H9 (cell line): ENCODE measurements at regions not wholly inside any gene's neighbourhood (a gene's known extent, or its start where the extent isn't known, plus 50 kb on each side); places are given as distances from the start of the nearest gene placed in this dataset.

ENCODE experiments used
- DNase-seq: peaks from one replicate; pipeline ENCODE4 v3.0.0-alpha.2; 2017
- H2AFZ ChIP-seq: one replicate; pipeline ENCODE4 v1.6.1; 2013; ENCODE audit warnings: mild to moderate bottlenecking, low read length, control low read depth, moderate library complexity
- H2AK5ac ChIP-seq: 2 replicates; pipeline ENCODE4 v1.6.1; 2013; ENCODE audit warnings: low read length, control low read depth, mixed read lengths; ENCODE audit not compliant: insufficient read length
- H2BK120ac ChIP-seq: one replicate; pipeline ENCODE4 v1.6.1; 2013; ENCODE audit warnings: low read depth, mild to moderate bottlenecking, low read length, control low read depth, inconsistent platforms; ENCODE audit not compliant: poor library complexity, severe bottlenecking
- H2BK12ac ChIP-seq: 2 replicates; pipeline ENCODE4 v1.6.1; 2013; ENCODE audit warnings: low read length, control low read depth, mixed read lengths, low read depth; ENCODE audit not compliant: insufficient read length
- H2BK15ac ChIP-seq: 2 replicates; pipeline ENCODE4 v1.6.1; 2013; ENCODE audit warnings: low read depth, low read length, control low read depth
- H2BK20ac ChIP-seq: one replicate; pipeline ENCODE4 v1.6.1; 2013; ENCODE audit warnings: low read depth, mild to moderate bottlenecking, low read length, control low read depth, inconsistent platforms; ENCODE audit not compliant: poor library complexity, severe bottlenecking
- H2BK5ac ChIP-seq: 2 replicates; pipeline ENCODE4 v1.6.1; 2013; ENCODE audit warnings: low read length, control low read depth, mixed read lengths; ENCODE audit not compliant: insufficient read length
- H3K14ac ChIP-seq: 2 replicates; pipeline ENCODE4 v1.6.1; 2013; ENCODE audit warnings: low read length, control low read depth; ENCODE audit not compliant: insufficient read depth
- H3K18ac ChIP-seq: 2 replicates; pipeline ENCODE4 v1.6.1; 2013; ENCODE audit warnings: low read depth, mild to moderate bottlenecking, mixed read lengths, low read length, control low read depth; ENCODE audit not compliant: insufficient read length
- H3K23ac ChIP-seq: 2 replicates; pipeline ENCODE4 v1.6.1; 2013; ENCODE audit warnings: low read length, control low read depth, mixed read lengths, low read depth; ENCODE audit not compliant: insufficient read length
- H3K23me2 ChIP-seq: 2 replicates; pipeline ENCODE4 v1.6.1; 2013; ENCODE audit warnings: low read depth, mild to moderate bottlenecking, mixed read lengths, low read length, control low read depth; ENCODE audit not compliant: insufficient read length, poor library complexity, severe bottlenecking
- H3K27ac ChIP-seq: 2 replicates; pipeline ENCODE4 v1.5.1; 2013; ENCODE audit warnings: low read length, control low read depth, mixed read lengths, low read depth; ENCODE audit not compliant: insufficient read length
- H3K27me3 ChIP-seq: 2 replicates; pipeline ENCODE4 v1.6.1; 2013; ENCODE audit warnings: low read length, control low read depth, inconsistent platforms; ENCODE audit not compliant: insufficient read depth
- H3K4ac ChIP-seq: 2 replicates; pipeline ENCODE4 v1.6.1; 2013; ENCODE audit warnings: low read depth, mild to moderate bottlenecking, control low read depth, inconsistent platforms, low read length, moderate library complexity
- H3K4me1 ChIP-seq: 2 replicates; pipeline ENCODE4 v1.6.1; 2013; ENCODE audit warnings: low read length, control low read depth, inconsistent platforms; ENCODE audit not compliant: insufficient read depth
- H3K4me2 ChIP-seq: 2 replicates; pipeline ENCODE4 v1.6.1; 2013; ENCODE audit warnings: low read length, control low read depth, mixed read lengths; ENCODE audit not compliant: insufficient read length, insufficient read depth
- H3K56ac ChIP-seq: 2 replicates; pipeline ENCODE4 v1.6.1; 2013; ENCODE audit warnings: low read depth, mild to moderate bottlenecking, mixed read lengths, low read length, control low read depth; ENCODE audit not compliant: insufficient read length
- H3K79me1 ChIP-seq: 2 replicates; pipeline ENCODE4 v1.6.1; 2013; ENCODE audit warnings: low read depth, mild to moderate bottlenecking, moderate library complexity, low read length, control low read depth, inconsistent platforms; ENCODE audit not compliant: insufficient read depth, poor library complexity, severe bottlenecking
- H3K79me2 ChIP-seq: 2 replicates; pipeline ENCODE4 v1.6.1; 2013; ENCODE audit warnings: low read length, control low read depth, inconsistent platforms; ENCODE audit not compliant: insufficient read depth
- H3K9ac ChIP-seq: 2 replicates; pipeline ENCODE4 v1.6.1; 2013; ENCODE audit warnings: low read length, control low read depth, mixed read lengths; ENCODE audit not compliant: insufficient read length; ENCODE audit errors: extremely low read depth
- H3K9me3 ChIP-seq: one replicate; pipeline ENCODE4 v1.6.1; 2013; ENCODE audit warnings: low read depth, low read length, inconsistent platforms; ENCODE audit not compliant: control insufficient read depth
- H3T11ph ChIP-seq: one replicate; pipeline ENCODE4 v1.6.1; 2013; ENCODE audit warnings: mild to moderate bottlenecking, low read length, control low read depth, inconsistent platforms
- H4K20me1 ChIP-seq: one replicate; pipeline ENCODE4 v1.6.1; 2013; ENCODE audit not compliant: control insufficient read depth, insufficient read length, insufficient read depth
- H4K5ac ChIP-seq: 2 replicates; pipeline ENCODE4 v1.6.1; 2013; ENCODE audit warnings: low read depth, mild to moderate bottlenecking, mixed read lengths, low read length, control low read depth; ENCODE audit not compliant: insufficient read length
- H4K8ac ChIP-seq: replicated peaks from 2 replicates; pipeline ENCODE4 v1.6.1; 2013; ENCODE audit warnings: low read length, control low read depth, mixed read lengths, low read depth; ENCODE audit not compliant: insufficient read length
- H4K91ac ChIP-seq: 2 replicates; pipeline ENCODE4 v1.6.1; 2013; ENCODE audit warnings: low read depth, mild to moderate bottlenecking, moderate library complexity, mixed read lengths, low read length, control low read depth; ENCODE audit not compliant: insufficient read length
- H3K27ac Mint-ChIP-seq, 3 experiments: 2 replicates in 2 of 3; 3 replicates in 1 of 3; pipeline ENCODE4 v1.8.0; 2020 to 2021; ENCODE audit warnings: mixed read lengths in 3 of 3, mild to moderate bottlenecking in 1 of 3, moderate library complexity in 1 of 3
- H3K27me3 Mint-ChIP-seq: 2 replicates; pipeline ENCODE4 v1.8.0; 2021; ENCODE audit warnings: low read depth, mild to moderate bottlenecking, moderate library complexity, mixed read lengths
- H3K36me3 Mint-ChIP-seq, 3 experiments: 2 replicates in 2 of 3; 3 replicates in 1 of 3; pipeline ENCODE4 v1.8.0; 2020 to 2021; ENCODE audit warnings: low read depth in 3 of 3, mixed read lengths in 3 of 3; ENCODE audit not compliant: insufficient read depth in 1 of 3
- H3K4me1 Mint-ChIP-seq, 2 experiments: 2 replicates each; pipeline ENCODE4 v1.8.0; 2020; ENCODE audit warnings: mixed read lengths in 2 of 2
- H3K4me3 Mint-ChIP-seq, 2 experiments: 2 replicates in 1 of 2; 3 replicates in 1 of 2; pipeline ENCODE4 v1.8.0; 2020 to 2021; ENCODE audit warnings: mild to moderate bottlenecking in 2 of 2, mixed read lengths in 2 of 2, moderate library complexity in 1 of 2
- H3K9me3 Mint-ChIP-seq, 2 experiments: 2 replicates in 1 of 2; 3 replicates in 1 of 2; pipeline ENCODE4 v1.8.0; 2020; ENCODE audit warnings: mild to moderate bottlenecking in 2 of 2, mixed read lengths in 2 of 2, moderate library complexity in 1 of 2
- CTCF ChIP-seq: fragments of 200-600 bp; sonication (generic); conservative IDR thresholded peaks from 3 replicates; pipeline ENCODE4 v1.8.0; 2021; ENCODE audit warnings: antibody characterized with exemption, mild to moderate bottlenecking
- whole genome bisulfite sequencing: extraction: QIAGEN DNeasy Blood & Tissue Kit; methylation state at CpG from one replicate; pipeline ENCODE4 v1.1.7; 2013; ENCODE audit warnings: missing lambda C conversion rate, low lambda C conversion rate, mixed read lengths; ENCODE audit not compliant: insufficient read length; ENCODE audit errors: extremely low coverage; 5-methylcytosine and 5-hydroxymethylcytosine counted together

- H3K27ac Mint-ChIP-seq = no peak overlapping the region
- peaks cover 29 to 32% of the 10 kb centered on the region in 2 experiments for H3K4me1 Mint-ChIP-seq
- no peak overlapping the region for H3K18ac ChIP-seq
- 0 out of 5 replicates have a peak, but pooled peaks cover 0 to 2% of the 10 kb centered on the region in 2 experiments for H3K9me3 Mint-ChIP-seq
- H3K4me2 ChIP-seq = no peak overlapping the region
- no peaks in the 10 kb centered on the region for H3K79me1 ChIP-seq
- H3K56ac ChIP-seq = no peak overlapping the region
- peaks cover 0 to 2% (median 0%) of the 10 kb centered on the region in 3 experiments; a peak in 2 of 7 replicates for H3K36me3 Mint-ChIP-seq
- no peak overlapping the region for H4K8ac ChIP-seq
- TF ChIP-seq CTCF = no peak
- no peak overlapping the region for H2BK5ac ChIP-seq
- no peak overlapping the region for H3K9ac ChIP-seq
- no peaks in the 10 kb centered on the region for H3K9me3 ChIP-seq
- no peak overlapping the region for H3K4me3 Mint-ChIP-seq
- no peaks in the 10 kb centered on the region for H3K27me3 Mint-ChIP-seq
- no peak overlapping the region for H3K4ac ChIP-seq
- no peak overlapping the region for H3K23ac ChIP-seq
- no peak overlapping the region for H2BK20ac ChIP-seq
- H3T11ph ChIP-seq = no peak overlapping the region
- WGBS = no CpG with 5 or more reads among the region's 3 CpGs
- no peak overlapping the region for H3K14ac ChIP-seq
- no peak overlapping the region for H4K91ac ChIP-seq
- H4K20me1 ChIP-seq = no peaks in the 10 kb centered on the region
- H2AFZ ChIP-seq = no peak overlapping the region
- no peak overlapping the region for H3K27ac ChIP-seq
- no peak overlapping the region for H4K5ac ChIP-seq
- no peaks in the 10 kb centered on the region for H3K79me2 ChIP-seq
- H2BK12ac ChIP-seq = no peak overlapping the region
- H3K23me2 ChIP-seq = no peaks in the 10 kb centered on the region
- no peak overlapping the region for H2BK120ac ChIP-seq
- no peaks in the 10 kb centered on the region for H3K27me3 ChIP-seq
- H2AK5ac ChIP-seq = no peak overlapping the region
- H2BK15ac ChIP-seq = no peak overlapping the region
- DNase-seq = no peak
- H3K4me1 ChIP-seq = peaks cover 6% of the 10 kb centered on the region; the same call in 1 of the 2 replicates
These were observed 368.7 kb upstream of the UMPS start for GRCh38 chr3:124361566-124361965.
